ENCODE measurements at regions not wholly inside any gene's neighbourhood (a gene's known extent, or its start where the extent isn't known, plus 50 kb on each side); places are given as distances from the start of the nearest gene placed in this dataset.

DNA sequence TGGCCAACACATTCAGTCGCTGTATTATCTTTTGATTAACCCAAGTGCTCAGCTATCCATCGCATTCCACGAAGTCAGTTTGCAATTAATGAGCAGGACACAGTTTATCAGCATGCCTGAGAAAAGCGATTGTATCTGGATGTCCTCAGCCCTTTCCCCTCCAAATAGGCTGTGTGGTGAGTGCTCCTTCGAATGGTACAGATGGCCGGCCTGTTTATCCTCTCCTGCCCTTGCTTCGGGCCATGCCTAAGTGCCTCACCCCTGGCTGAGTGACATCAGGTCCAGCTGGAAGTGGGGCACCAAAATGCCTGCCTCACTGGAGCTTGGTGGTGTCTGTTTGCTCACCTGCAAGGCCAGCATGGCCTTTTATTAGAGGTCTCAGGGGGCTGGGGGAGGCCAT lies 317.3 kb downstream of the GADD45G start:
- no peak overlapping the region for H2AK5ac ChIP-seq (ENCODE audit: low read length, severe bottlenecking)
- H3K18ac ChIP-seq (ENCODE audit: low read depth in 1 of 2, low read length in 2 of 2) = no peak overlapping the region
- 60% methylated on average over 7 of the region's 7 CpGs for WGBS

DNA sequence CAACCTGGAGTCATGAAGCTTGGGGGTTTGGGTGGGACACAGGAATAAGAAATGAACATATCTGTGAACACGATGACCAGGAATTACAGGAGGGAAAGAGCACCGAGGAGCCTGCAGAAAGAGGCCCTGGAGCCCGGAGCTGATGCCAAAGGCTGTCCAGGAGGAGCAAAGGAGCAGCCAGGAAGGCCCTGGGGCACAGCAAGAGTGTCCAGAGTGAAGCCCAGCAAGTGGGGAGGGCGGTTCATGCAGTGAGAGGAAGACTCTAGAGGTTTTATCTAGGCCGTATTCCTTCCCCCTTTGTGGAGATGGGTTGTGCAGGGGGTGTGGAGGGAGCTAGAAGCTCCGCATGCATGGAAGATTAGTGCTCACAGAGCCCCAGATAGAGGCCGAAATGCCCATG lies 318.4 kb downstream of the GADD45G start:
- Histone ChIP-seq H3K4me2 (ENCODE audit: low read length, poor library complexity, severe bottlenecking) (no peak overlapping the region), H3K27ac (ENCODE audit: low read length, poor library complexity, severe bottlenecking) (no peak overlapping the region), H4K8ac (ENCODE audit: low read length) (no peak overlapping the region), H3K9me3 (ENCODE audit: control insufficient read depth, low read length) (no peaks in the 10 kb centered on the region), H2BK120ac (ENCODE audit: low read depth, low read length) (no peak overlapping the region), H3K18ac (ENCODE audit: low read depth in 1 of 2, low read length in 2 of 2) (no peak overlapping the region), H2AFZ (ENCODE audit: low read depth, low read length) (no peak overlapping the region), H2BK5ac (ENCODE audit: low read depth, low read length, poor library complexity, severe bottlenecking) (no peak overlapping the region), H3K14ac (ENCODE audit: low read length in 2 of 2) (no peak overlapping the region), H3K4me3 (ENCODE audit: insufficient read depth in 1 of 2, low read depth in 1 of 2, low read length in 2 of 2) (no peak overlapping the region), H4K91ac (ENCODE audit: low read length) (no peak overlapping the region), H2BK15ac (ENCODE audit: low read depth, poor library complexity, severe bottlenecking) (no peak overlapping the region), H3K36me3 (ENCODE audit: control insufficient read depth in 1 of 2, insufficient read depth in 2 of 2, low read depth in 1 of 2, low read length in 2 of 2) (no peaks in the 10 kb centered on the region), H3K4me1 (ENCODE audit: control insufficient read depth, insufficient read depth, low read depth, low read length) (peaks cover 7% of the 10 kb centered on the region), H2BK12ac (ENCODE audit: low read length in 2 of 2) (no peak overlapping the region), H2AK5ac (ENCODE audit: low read length, severe bottlenecking) (no peak overlapping the region), H3K27me3 (ENCODE audit: control insufficient read depth in 1 of 2, insufficient read depth in 1 of 2, low read length in 2 of 2) (peaks cover 21 to 68% of the 10 kb centered on the region in 2 experiments), H3K23ac (ENCODE audit: low read length in 2 of 2) (no peak overlapping the region), H3K9ac (ENCODE audit: low read length) (no peak overlapping the region), H3K79me1 (replicated peaks; ENCODE audit: low read length, poor library complexity, severe bottlenecking) (no peaks in the 10 kb centered on the region), H3K4ac (ENCODE audit: low read depth in 1 of 2, low read length in 2 of 2) (no peak overlapping the region)
- DNase-seq = no peak
- WGBS = 90% methylated on average over 7 of the region's 7 CpGs

More for the DNA sequence above, 317.3 kb downstream of the GADD45G start:
- Histone ChIP-seq H3K4ac (ENCODE audit: low read depth in 1 of 2, low read length in 2 of 2) (no peak overlapping the region), H4K8ac (ENCODE audit: low read length) (no peak overlapping the region), H4K91ac (ENCODE audit: low read length) (no peak overlapping the region), H3K36me3 (ENCODE audit: control insufficient read depth in 1 of 2, insufficient read depth in 2 of 2, low read depth in 1 of 2, low read length in 2 of 2) (no peaks in the 10 kb centered on the region), H3K14ac (ENCODE audit: low read length in 2 of 2) (no peak overlapping the region), H3K23ac (ENCODE audit: low read length in 2 of 2) (no peak overlapping the region), H2BK15ac (ENCODE audit: low read depth, poor library complexity, severe bottlenecking) (no peak overlapping the region), H2BK120ac (ENCODE audit: low read depth, low read length) (no peak overlapping the region), H3K4me2 (ENCODE audit: low read length, poor library complexity, severe bottlenecking) (no peak overlapping the region), H2BK5ac (ENCODE audit: low read depth, low read length, poor library complexity, severe bottlenecking) (no peak overlapping the region), H3K4me3 (ENCODE audit: insufficient read depth in 1 of 2, low read depth in 1 of 2, low read length in 2 of 2) (no peak overlapping the region), H2AFZ (ENCODE audit: low read depth, low read length) (no peak overlapping the region), H3K4me1 (ENCODE audit: control insufficient read depth, insufficient read depth, low read depth, low read length) (peaks cover 7% of the 10 kb centered on the region), H3K27me3 (ENCODE audit: control insufficient read depth in 1 of 2, insufficient read depth in 1 of 2, low read length in 2 of 2) (peaks cover 13 to 65% of the 10 kb centered on the region in 2 experiments), H2BK12ac (ENCODE audit: low read length in 2 of 2) (no peak overlapping the region), H3K79me1 (replicated peaks; ENCODE audit: low read length, poor library complexity, severe bottlenecking) (no peaks in the 10 kb centered on the region), H3K9ac (ENCODE audit: low read length) (no peak overlapping the region), H3K9me3 (ENCODE audit: control insufficient read depth, low read length) (no peaks in the 10 kb centered on the region), H3K27ac (ENCODE audit: low read length, poor library complexity, severe bottlenecking) (no peak overlapping the region)
- DNase-seq = no peak

DNA sequence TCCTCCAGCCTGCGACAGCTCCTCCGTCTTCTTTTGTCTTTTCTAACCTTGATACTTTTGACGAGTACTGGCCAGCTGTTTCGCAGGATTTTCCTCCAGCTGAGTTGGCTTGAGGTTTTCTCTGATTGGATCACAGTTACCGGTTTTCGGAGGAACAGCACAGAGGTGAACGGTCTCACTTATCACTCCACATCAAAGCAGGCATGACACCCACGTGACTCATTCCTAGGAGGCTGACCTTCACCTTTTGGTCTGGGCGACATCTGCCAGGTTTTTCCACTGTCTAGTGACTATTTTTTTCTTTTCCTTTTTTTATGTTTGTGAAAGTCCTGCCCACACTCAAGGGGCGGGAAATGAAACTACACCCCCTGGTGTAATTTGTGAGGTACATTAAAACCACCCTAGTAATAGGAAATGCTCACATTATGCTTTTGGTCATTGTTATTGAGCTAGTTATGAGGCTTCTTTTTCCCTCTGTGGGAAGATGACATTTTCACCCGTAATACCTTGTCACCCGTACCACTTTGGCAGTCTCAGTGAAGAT lies 319.2 kb downstream of the GADD45G start:
- Histone ChIP-seq H3K4me3 (ENCODE audit: insufficient read depth in 1 of 2, low read depth in 1 of 2, low read length in 2 of 2) (no peak overlapping the region), H3K14ac (ENCODE audit: low read length in 2 of 2) (no peak overlapping the region), H3K4me1 (ENCODE audit: control insufficient read depth, insufficient read depth, low read depth, low read length) (peaks cover 7% of the 10 kb centered on the region), H3K23ac (ENCODE audit: low read length in 2 of 2) (no peak overlapping the region), H3K27ac (ENCODE audit: low read length, poor library complexity, severe bottlenecking) (no peak overlapping the region), H2BK12ac (ENCODE audit: low read length in 2 of 2) (no peak overlapping the region), H2AK5ac (ENCODE audit: low read length, severe bottlenecking) (no peak overlapping the region), H4K8ac (ENCODE audit: low read length) (no peak overlapping the region), H4K91ac (ENCODE audit: low read length) (no peak overlapping the region), H3K79me1 (replicated peaks; ENCODE audit: low read length, poor library complexity, severe bottlenecking) (no peaks in the 10 kb centered on the region), H2AFZ (ENCODE audit: low read depth, low read length) (no peak overlapping the region), H3K4ac (ENCODE audit: low read depth in 1 of 2, low read length in 2 of 2) (no peak overlapping the region), H3K9ac (ENCODE audit: low read length) (no peak overlapping the region), H3K18ac (ENCODE audit: low read depth in 1 of 2, low read length in 2 of 2) (no peak overlapping the region), H3K36me3 (ENCODE audit: control insufficient read depth in 1 of 2, insufficient read depth in 2 of 2, low read depth in 1 of 2, low read length in 2 of 2) (no peaks in the 10 kb centered on the region), H3K27me3 (ENCODE audit: control insufficient read depth in 1 of 2, insufficient read depth in 1 of 2, low read length in 2 of 2) (peaks cover 29 to 65% of the 10 kb centered on the region in 2 experiments), H3K4me2 (ENCODE audit: low read length, poor library complexity, severe bottlenecking) (no peak overlapping the region), H2BK15ac (ENCODE audit: low read depth, poor library complexity, severe bottlenecking) (no peak overlapping the region), H2BK5ac (ENCODE audit: low read depth, low read length, poor library complexity, severe bottlenecking) (no peak overlapping the region), H2BK120ac (ENCODE audit: low read depth, low read length) (no peak overlapping the region), H3K9me3 (ENCODE audit: control insufficient read depth, low read length) (no peaks in the 10 kb centered on the region)
- peak; percentile 34 for DNase-seq
- 43% methylated on average over 11 of the region's 12 CpGs for WGBS

DNA sequence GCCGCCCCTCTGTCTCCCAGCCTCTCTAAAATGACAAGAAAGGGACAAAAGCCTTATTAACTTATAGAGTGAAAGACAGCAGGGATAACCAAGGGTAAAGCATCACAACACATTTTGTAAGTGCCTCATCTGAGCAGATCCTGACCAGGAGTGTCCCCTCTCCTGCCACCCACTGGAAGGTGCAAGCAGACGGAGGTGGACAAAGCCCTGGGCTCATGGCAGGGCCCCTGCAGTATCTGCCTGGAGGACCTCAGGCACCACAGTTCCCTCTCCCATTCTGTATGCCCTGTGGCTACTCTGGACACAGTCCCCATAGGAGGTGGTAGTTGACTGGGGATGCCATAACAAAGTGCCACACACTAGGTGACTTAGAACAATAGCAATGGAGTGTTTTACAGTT lies 319.8 kb downstream of the GADD45G start:
- 90% methylated on average over 1 of the region's 2 CpGs for WGBS
- no peak overlapping the region for H3K4me3 ChIP-seq (ENCODE audit: insufficient read depth in 1 of 2, low read depth in 1 of 2, low read length in 2 of 2)
- no peak overlapping the region for H2AFZ ChIP-seq (ENCODE audit: low read depth, low read length)
- no peaks in the 10 kb centered on the region for H3K9me3 ChIP-seq (ENCODE audit: control insufficient read depth, low read length)
- H2BK15ac ChIP-seq (ENCODE audit: low read depth, poor library complexity, severe bottlenecking) = no peak overlapping the region
- H3K79me1 ChIP-seq (replicated peaks; ENCODE audit: low read length, poor library complexity, severe bottlenecking) = no peaks in the 10 kb centered on the region
- no peaks in the 10 kb centered on the region for H3K36me3 ChIP-seq (ENCODE audit: control insufficient read depth in 1 of 2, insufficient read depth in 2 of 2, low read depth in 1 of 2, low read length in 2 of 2)
- H2BK120ac ChIP-seq (ENCODE audit: low read depth, low read length) = no peak overlapping the region
- H4K91ac ChIP-seq (ENCODE audit: low read length) = no peak overlapping the region
- H3K9ac ChIP-seq (ENCODE audit: low read length) = no peak overlapping the region
- no peak overlapping the region for H3K23ac ChIP-seq (ENCODE audit: low read length in 2 of 2)
- H2AK5ac ChIP-seq (ENCODE audit: low read length, severe bottlenecking) = no peak overlapping the region
- H3K4ac ChIP-seq (ENCODE audit: low read depth in 1 of 2, low read length in 2 of 2) = peak overlapping the region in 1 of 2 experiments; percentile 42
- no peak for DNase-seq
- no peak overlapping the region for H2BK5ac ChIP-seq (ENCODE audit: low read depth, low read length, poor library complexity, severe bottlenecking)
- no peak overlapping the region for H4K8ac ChIP-seq (ENCODE audit: low read length)
- no peak overlapping the region for H2BK12ac ChIP-seq (ENCODE audit: low read length in 2 of 2)
- H3K27ac ChIP-seq (ENCODE audit: low read length, poor library complexity, severe bottlenecking) = no peak overlapping the region
- no peak overlapping the region for H3K14ac ChIP-seq (ENCODE audit: low read length in 2 of 2)
- peaks cover 7% of the 10 kb centered on the region for H3K4me1 ChIP-seq (ENCODE audit: control insufficient read depth, insufficient read depth, low read depth, low read length)
- peaks cover 29 to 62% of the 10 kb centered on the region in 2 experiments for H3K27me3 ChIP-seq (ENCODE audit: control insufficient read depth in 1 of 2, insufficient read depth in 1 of 2, low read length in 2 of 2)
- peak overlapping the region in 1 of 2 experiments; percentile 1 for H3K18ac ChIP-seq (ENCODE audit: low read depth in 1 of 2, low read length in 2 of 2)
- H3K4me2 ChIP-seq (ENCODE audit: low read length, poor library complexity, severe bottlenecking) = no peak overlapping the region
